SK-N-SH treated with all-trans-retinoic acid at 6 μM for 48 hours (cell line): ENCODE measurements at regions not wholly inside any gene's neighbourhood (a gene's known extent, or its start where the extent isn't known, plus 50 kb on each side); places are given as distances from the start of the nearest gene placed in this dataset.

ENCODE experiments used
- ATAC-seq: fragments of 200-7000 bp; cut with Tn5 transposase; 3 replicates; pipeline ENCODE4 v1.9.1; 2020; ENCODE audit warnings: mild to moderate bottlenecking, moderate library complexity
- ARNTL ChIP-seq: fragments of 450-650 bp; formaldehyde crosslinking; IDR thresholded peaks from 2 replicates; pipeline ENCODE4 v1.5.0; 2020; ENCODE audit warnings: low read depth, mild to moderate bottlenecking, moderate library complexity, borderline replicate concordance
- BACH2 ChIP-seq: fragments of 250-450 bp; sonication (Bioruptor Pico); IDR thresholded peaks from 2 replicates; pipeline ENCODE4 v1.9.0; 2021; ENCODE audit warnings: mild to moderate bottlenecking, borderline replicate concordance
- CSDC2 ChIP-seq: fragments of 250-450 bp; sonication (Bioruptor Pico); IDR thresholded peaks from 2 replicates; pipeline ENCODE4 v1.5.0; 2020; ENCODE audit warnings: mild to moderate bottlenecking, moderate library complexity
- ESRRG ChIP-seq: fragments of 250-450 bp; sonication (Bioruptor Pico); IDR thresholded peaks from 2 replicates; pipeline ENCODE4 v1.6.1; 2021; ENCODE audit warnings: mild to moderate bottlenecking
- GLIS3 ChIP-seq: fragments of 250-450 bp; sonication (Bioruptor Pico); IDR thresholded peaks from 2 replicates; pipeline ENCODE4 v1.5.0; 2020; ENCODE audit warnings: mild to moderate bottlenecking, moderate library complexity
- OSR1 ChIP-seq: fragments of 250-450 bp; sonication (Bioruptor Pico); IDR thresholded peaks from 2 replicates; pipeline ENCODE4 v1.8.0; 2022; ENCODE audit warnings: moderate library complexity, mild to moderate bottlenecking, inconsistent platforms
- PPARA ChIP-seq: fragments of 250-450 bp; sonication (Bioruptor Pico); IDR thresholded peaks from 2 replicates; pipeline ENCODE4 v1.5.0; 2020; ENCODE audit warnings: mild to moderate bottlenecking, borderline replicate concordance
- RARB ChIP-seq: fragments of 250-450 bp; sonication (Bioruptor Pico); IDR thresholded peaks from 2 replicates; pipeline ENCODE4 v1.8.0; 2021; ENCODE audit warnings: mild to moderate bottlenecking, moderate library complexity
- SNAI2 ChIP-seq: fragments of 250-450 bp; sonication (Bioruptor Pico); IDR thresholded peaks from 2 replicates; pipeline ENCODE4 v1.5.0; 2020; ENCODE audit warnings: mild to moderate bottlenecking, moderate library complexity
- TCF4 ChIP-seq: fragments of 250-450 bp; sonication (Bioruptor Pico); IDR thresholded peaks from 2 replicates; pipeline ENCODE4 v1.8.0; 2021; ENCODE audit warnings: mild to moderate bottlenecking, moderate library complexity, borderline replicate concordance
- ZC3H10 ChIP-seq: fragments of 250-450 bp; sonication (Bioruptor Pico); IDR thresholded peaks from 2 replicates; pipeline ENCODE4 v1.5.1; 2021; ENCODE audit warnings: mild to moderate bottlenecking, moderate library complexity
- ZFP3 ChIP-seq: fragments of 250-450 bp; sonication (Bioruptor Pico); IDR thresholded peaks from 2 replicates; pipeline ENCODE4 v1.5.0; 2020; ENCODE audit warnings: mild to moderate bottlenecking, moderate library complexity
- ZFP30 ChIP-seq: fragments of 450-650 bp; formaldehyde crosslinking; IDR thresholded peaks from 2 replicates; pipeline ENCODE4 v1.5.0; 2022; ENCODE audit warnings: mild to moderate bottlenecking, moderate library complexity
- ZNF565 ChIP-seq: fragments of 450-650 bp; formaldehyde crosslinking; conservative IDR thresholded peaks from 2 replicates; pipeline ENCODE4 v1.5.0; 2020; ENCODE audit warnings: low read depth, mild to moderate bottlenecking, moderate library complexity
- ZNF70 ChIP-seq: fragments of 450-650 bp; formaldehyde crosslinking; IDR thresholded peaks from 2 replicates; pipeline ENCODE4 v1.5.0; 2020; ENCODE audit warnings: mild to moderate bottlenecking, moderate library complexity
- ZNF8 ChIP-seq: fragments of 450-650 bp; formaldehyde crosslinking; IDR thresholded peaks from 2 replicates; pipeline ENCODE4 v1.5.0; 2020; ENCODE audit warnings: mild to moderate bottlenecking, moderate library complexity
- TF ChIP-seq, protein P1 (sequence below): fragments of 250-450 bp; sonication (Bioruptor Pico); IDR thresholded peaks from 2 replicates; pipeline ENCODE4 v1.5.1; 2020; ENCODE audit warnings: low read depth, mild to moderate bottlenecking, moderate library complexity
- TF ChIP-seq, protein P2 (sequence below): fragments of 250-450 bp; sonication (Bioruptor Pico); IDR thresholded peaks from 2 replicates; pipeline ENCODE4 v1.5.0; 2020; ENCODE audit warnings: mild to moderate bottlenecking, moderate library complexity
- TF ChIP-seq, protein P3 (sequence below): fragments of 250-450 bp; sonication (Bioruptor Pico); IDR thresholded peaks from 2 replicates; pipeline ENCODE4 v1.5.1; 2021; ENCODE audit warnings: mild to moderate bottlenecking, moderate library complexity
- TF ChIP-seq, protein P4 (sequence below): fragments of 250-450 bp; sonication (Bioruptor Pico); IDR thresholded peaks from 2 replicates; pipeline ENCODE4 v1.8.0; 2020; ENCODE audit warnings: mild to moderate bottlenecking, moderate library complexity, borderline replicate concordance

DNA sequence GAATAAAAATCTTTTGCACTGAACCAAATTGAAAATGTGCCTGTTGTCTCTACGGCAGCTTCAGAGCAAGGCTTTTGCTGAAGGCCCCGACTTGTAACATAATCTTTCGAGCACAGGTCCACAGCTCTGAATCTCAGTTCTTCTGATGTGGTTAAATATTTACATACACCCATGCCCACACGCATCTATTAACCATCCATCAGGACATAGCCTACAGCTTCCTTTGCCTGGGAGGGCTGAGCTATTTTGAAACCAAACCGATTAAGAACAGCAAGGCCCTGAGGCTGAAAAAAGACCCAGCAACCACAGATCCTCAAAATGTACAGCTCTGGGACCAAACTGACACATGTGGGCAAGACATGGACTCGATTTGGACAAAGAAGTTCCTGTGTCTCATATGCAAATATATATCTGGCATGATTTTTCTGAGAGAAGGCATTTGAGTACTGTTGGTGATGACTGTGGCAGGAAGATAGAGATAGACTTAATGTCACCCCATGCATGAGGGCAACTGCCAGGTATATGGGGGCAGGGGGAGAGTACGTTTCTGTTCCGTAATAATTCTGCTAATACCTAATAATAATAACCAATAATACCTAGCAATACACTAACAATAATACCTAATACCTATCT lies 322.7 kb upstream of the PLET1 start:
- TF ChIP-seq ARNTL = no peak
- TF ChIP-seq ZNF70 (CRISPR knock-in tag) = no peak
- no peak for TF ChIP-seq RARB (CRISPR knock-in tag)
- no peak for TF ChIP-seq ZNF565 (CRISPR knock-in tag)
- no peak for TF ChIP-seq ESRRG (CRISPR knock-in tag)
- TF ChIP-seq, protein P1, sequence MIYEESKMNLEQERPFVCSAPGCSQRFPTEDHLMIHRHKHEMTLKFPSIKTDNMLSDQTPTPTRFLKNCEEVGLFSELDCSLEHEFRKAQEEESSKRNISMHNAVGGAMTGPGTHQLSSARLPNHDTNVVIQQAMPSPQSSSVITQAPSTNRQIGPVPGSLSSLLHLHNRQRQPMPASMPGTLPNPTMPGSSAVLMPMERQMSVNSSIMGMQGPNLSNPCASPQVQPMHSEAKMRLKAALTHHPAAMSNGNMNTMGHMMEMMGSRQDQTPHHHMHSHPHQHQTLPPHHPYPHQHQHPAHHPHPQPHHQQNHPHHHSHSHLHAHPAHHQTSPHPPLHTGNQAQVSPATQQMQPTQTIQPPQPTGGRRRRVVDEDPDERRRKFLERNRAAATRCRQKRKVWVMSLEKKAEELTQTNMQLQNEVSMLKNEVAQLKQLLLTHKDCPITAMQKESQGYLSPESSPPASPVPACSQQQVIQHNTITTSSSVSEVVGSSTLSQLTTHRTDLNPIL (CRISPR knock-in tag) = no peak
- no peak for TF ChIP-seq BACH2 (CRISPR knock-in tag)
- TF ChIP-seq, all 23 proteins: peak for 0
- no peak for ATAC-seq

DNA sequence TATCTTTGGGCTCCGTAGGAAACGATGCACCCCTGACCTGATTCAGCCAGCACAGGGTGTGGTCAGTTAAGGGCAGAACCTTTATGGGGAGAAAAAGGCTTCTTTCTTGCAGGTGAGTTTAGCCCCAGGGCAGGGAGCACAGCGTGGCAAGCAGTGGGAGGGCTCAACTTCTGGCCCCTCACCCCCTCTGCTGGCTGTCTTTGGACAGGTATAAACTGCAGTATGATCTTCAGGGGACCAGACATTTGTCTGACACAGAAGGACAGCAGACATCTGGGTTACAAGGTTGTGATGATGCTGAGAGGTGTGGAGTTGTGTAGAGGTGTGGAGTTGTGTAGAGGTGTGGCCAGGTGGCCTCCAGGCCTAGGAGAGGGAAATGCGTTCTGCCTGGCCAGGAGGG lies 324.0 kb upstream of the PLET1 start:
- ATAC-seq = no peak
- TF ChIP-seq RARB (CRISPR knock-in tag) (no peak), ESRRG (CRISPR knock-in tag) (no peak), ARNTL (no peak), GLIS3 (CRISPR knock-in tag) (no peak), TCF4 (no peak), ZNF565 (CRISPR knock-in tag) (no peak), ZFP30 (CRISPR knock-in tag) (no peak), ZFP3 (no peak), ZNF70 (CRISPR knock-in tag) (no peak)
- TF ChIP-seq, protein P1 (CRISPR knock-in tag) = no peak
- TF ChIP-seq, protein P2, sequence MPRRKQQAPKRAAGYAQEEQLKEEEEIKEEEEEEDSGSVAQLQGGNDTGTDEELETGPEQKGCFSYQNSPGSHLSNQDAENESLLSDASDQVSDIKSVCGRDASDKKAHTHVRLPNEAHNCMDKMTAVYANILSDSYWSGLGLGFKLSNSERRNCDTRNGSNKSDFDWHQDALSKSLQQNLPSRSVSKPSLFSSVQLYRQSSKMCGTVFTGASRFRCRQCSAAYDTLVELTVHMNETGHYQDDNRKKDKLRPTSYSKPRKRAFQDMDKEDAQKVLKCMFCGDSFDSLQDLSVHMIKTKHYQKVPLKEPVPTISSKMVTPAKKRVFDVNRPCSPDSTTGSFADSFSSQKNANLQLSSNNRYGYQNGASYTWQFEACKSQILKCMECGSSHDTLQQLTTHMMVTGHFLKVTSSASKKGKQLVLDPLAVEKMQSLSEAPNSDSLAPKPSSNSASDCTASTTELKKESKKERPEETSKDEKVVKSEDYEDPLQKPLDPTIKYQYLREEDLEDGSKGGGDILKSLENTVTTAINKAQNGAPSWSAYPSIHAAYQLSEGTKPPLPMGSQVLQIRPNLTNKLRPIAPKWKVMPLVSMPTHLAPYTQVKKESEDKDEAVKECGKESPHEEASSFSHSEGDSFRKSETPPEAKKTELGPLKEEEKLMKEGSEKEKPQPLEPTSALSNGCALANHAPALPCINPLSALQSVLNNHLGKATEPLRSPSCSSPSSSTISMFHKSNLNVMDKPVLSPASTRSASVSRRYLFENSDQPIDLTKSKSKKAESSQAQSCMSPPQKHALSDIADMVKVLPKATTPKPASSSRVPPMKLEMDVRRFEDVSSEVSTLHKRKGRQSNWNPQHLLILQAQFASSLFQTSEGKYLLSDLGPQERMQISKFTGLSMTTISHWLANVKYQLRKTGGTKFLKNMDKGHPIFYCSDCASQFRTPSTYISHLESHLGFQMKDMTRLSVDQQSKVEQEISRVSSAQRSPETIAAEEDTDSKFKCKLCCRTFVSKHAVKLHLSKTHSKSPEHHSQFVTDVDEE (CRISPR knock-in tag) = no peak

DNA sequence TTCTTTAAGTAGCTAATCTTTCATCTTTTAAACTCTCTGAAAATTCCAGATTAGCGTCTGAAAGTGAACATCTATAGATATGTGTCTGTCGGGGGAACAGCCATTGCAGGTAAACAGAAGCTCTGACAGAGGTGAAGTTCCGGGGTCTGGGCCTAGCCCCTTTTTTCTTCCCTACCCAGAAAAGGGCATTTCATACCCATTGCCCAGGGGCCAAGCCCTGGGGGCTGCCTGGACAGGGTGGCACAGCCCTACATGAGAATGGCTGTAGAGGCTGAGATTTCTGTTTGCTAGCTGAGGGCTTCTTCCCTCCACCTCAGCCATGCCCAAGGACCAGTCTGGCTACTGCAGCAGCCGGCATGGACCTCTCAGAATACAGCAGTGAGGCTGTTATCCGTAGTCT lies 327.0 kb upstream of the PLET1 start:
- no peak for ATAC-seq
- no peak for TF ChIP-seq ESRRG (CRISPR knock-in tag)
- no peak for TF ChIP-seq ZNF8 (CRISPR knock-in tag)
- no peak for TF ChIP-seq RARB (CRISPR knock-in tag)
- TF ChIP-seq, protein P3, sequence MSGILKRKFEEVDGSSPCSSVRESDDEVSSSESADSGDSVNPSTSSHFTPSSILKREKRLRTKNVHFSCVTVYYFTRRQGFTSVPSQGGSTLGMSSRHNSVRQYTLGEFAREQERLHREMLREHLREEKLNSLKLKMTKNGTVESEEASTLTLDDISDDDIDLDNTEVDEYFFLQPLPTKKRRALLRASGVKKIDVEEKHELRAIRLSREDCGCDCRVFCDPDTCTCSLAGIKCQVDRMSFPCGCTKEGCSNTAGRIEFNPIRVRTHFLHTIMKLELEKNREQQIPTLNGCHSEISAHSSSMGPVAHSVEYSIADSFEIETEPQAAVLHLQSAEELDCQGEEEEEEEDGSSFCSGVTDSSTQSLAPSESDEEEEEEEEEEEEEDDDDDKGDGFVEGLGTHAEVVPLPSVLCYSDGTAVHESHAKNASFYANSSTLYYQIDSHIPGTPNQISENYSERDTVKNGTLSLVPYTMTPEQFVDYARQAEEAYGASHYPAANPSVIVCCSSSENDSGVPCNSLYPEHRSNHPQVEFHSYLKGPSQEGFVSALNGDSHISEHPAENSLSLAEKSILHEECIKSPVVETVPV (CRISPR knock-in tag) = no peak
- TF ChIP-seq PPARA (CRISPR knock-in tag) = no peak
- TF ChIP-seq, protein P4, sequence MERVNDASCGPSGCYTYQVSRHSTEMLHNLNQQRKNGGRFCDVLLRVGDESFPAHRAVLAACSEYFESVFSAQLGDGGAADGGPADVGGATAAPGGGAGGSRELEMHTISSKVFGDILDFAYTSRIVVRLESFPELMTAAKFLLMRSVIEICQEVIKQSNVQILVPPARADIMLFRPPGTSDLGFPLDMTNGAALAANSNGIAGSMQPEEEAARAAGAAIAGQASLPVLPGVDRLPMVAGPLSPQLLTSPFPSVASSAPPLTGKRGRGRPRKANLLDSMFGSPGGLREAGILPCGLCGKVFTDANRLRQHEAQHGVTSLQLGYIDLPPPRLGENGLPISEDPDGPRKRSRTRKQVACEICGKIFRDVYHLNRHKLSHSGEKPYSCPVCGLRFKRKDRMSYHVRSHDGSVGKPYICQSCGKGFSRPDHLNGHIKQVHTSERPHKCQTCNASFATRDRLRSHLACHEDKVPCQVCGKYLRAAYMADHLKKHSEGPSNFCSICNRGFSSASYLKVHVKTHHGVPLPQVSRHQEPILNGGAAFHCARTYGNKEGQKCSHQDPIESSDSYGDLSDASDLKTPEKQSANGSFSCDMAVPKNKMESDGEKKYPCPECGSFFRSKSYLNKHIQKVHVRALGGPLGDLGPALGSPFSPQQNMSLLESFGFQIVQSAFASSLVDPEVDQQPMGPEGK (CRISPR knock-in tag) = no peak
- TF ChIP-seq ZNF70 (CRISPR knock-in tag) = no peak
- no peak for TF ChIP-seq ZC3H10 (CRISPR knock-in tag)
- TF ChIP-seq ARNTL = no peak
- no peak for TF ChIP-seq TCF4
- no peak for TF ChIP-seq OSR1
- TF ChIP-seq CSDC2 = no peak

DNA sequence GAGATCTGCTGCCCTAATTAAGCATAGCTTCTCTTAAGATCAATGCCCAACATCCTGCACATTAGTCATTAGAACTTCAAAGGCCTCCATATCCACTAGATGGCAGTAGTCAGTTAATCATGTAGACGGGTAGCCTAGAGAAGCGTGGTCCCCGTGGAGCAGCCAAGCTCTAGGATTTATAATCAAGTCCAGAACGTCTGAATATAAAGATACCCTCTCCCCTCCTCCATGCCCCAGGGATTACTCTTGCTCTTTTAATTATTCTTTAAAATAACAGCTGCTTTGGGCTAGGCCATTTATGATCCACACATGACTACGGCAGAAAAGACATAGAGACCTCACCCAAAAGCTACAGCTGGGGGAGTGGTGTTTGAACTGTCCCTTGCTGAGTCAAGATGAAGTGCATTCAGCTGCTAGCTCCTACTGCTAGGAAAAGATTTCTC lies 327.6 kb upstream of the PLET1 start:
- peak; percentile 98 for ATAC-seq

More for the DNA sequence above, 327.6 kb upstream of the PLET1 start:
- TF ChIP-seq, protein P3 (CRISPR knock-in tag) = no peak
- TF ChIP-seq ZNF70 (CRISPR knock-in tag) (no peak), SNAI2 (no peak), TCF4 (no peak), OSR1 (no peak), RARB (CRISPR knock-in tag) (no peak), PPARA (CRISPR knock-in tag) (no peak), ARNTL (no peak), ESRRG (CRISPR knock-in tag) (no peak), ZNF8 (CRISPR knock-in tag) (no peak), GLIS3 (CRISPR knock-in tag) (no peak)
